ENCODE measurements at regions not wholly inside any gene's neighbourhood (a gene's known extent, or its start where the extent isn't known, plus 50 kb on each side); places are given as distances from the start of the nearest gene placed in this dataset.

DNA sequence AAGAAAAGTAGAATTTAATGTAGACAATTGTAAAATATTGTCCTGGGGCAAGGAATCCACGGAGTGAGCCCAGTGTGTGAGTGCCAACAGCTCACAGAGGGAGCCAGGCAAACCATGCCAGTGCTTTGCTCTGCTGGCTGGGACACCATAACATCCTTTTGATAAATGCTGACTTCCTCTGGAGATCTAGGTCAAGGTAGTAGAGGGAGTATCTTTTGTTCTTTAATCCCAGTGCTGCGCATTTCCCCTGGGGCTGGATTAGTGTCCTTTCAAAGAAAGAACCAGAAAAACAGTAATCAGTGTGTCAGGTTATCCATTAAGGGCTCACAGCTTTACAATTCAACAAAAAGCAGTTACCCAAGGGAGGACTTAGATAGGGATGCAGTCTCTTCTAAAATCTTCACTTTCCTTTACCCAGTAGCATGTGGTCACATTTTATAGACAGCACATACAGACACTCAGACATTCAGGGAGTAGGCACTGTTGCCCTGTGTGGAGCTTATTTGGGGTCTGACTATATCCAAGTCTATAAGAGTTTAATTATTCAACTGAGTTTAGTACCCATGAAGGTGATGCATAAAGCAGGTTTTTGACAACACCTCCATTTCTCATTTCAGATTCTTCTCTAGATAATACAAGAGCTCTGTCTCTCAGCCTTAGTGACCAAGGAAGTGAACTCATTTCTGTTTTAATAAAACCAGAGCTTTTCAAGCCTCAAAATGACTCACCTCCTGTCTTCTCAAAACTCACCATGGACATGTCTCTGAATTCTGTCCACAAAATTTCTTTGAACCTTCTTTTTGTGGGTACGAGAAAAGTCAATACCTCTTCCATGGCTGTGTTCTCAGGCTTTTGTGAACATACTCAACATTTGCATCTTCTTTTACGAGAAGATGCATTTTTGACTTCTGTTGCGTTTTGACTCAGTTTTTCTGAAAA, 215.3 kb downstream of the BRINP2 start:
- FAIRE-seq (no peak), DNase-seq (no peak)
- Histone ChIP-seq H3K27me3 (ENCODE audit: control insufficient read depth in 3 of 3, insufficient read depth in 3 of 3, low read length in 3 of 3) (no peaks in the 10 kb centered on the region), H3K4me1 (ENCODE audit: control insufficient read depth in 3 of 3, insufficient read depth in 2 of 3, low read depth in 1 of 3, low read length in 2 of 3) (no peaks in the 10 kb centered on the region), H3K36me3 (ENCODE audit: control insufficient read depth in 3 of 3, insufficient read depth in 2 of 3, low read depth in 1 of 3, low read length in 3 of 3) (no peaks in the 10 kb centered on the region), H3K4me3 (ENCODE audit: low read depth in 1 of 3, low read length in 3 of 3) (no peak overlapping the region), H3K9me3 (ENCODE audit: control insufficient read depth in 2 of 2, insufficient read depth in 1 of 2, low read depth in 1 of 2, low read length in 1 of 2) (no peaks in the 10 kb centered on the region), H3K27ac (ENCODE audit: low read depth in 1 of 3, low read length in 2 of 3) (no peak overlapping the region)
- WGBS, 3 donors, result 61 to 71% (median 62%) methylated on average over 5 of the region's 5 CpGs

DNA sequence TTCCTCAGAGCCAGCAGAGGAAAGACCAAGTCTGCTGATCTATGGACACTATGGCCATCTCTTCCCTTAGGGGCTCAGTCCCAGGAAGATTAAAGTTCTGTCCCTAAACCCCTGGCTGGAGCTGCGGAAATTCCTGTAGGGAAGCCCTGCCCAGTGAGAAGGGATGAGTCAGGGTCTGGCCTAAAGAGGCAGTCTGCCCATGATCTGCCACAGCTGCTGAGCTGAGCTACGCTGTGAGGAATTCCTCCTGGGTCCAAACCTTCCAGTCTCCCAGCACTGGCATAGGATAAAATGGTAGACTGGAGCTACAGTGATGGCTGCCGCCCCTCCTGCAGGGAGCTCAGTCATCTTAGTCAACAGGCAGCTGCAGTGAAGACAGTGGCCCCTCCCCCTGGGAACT, 213.7 kb downstream of the BRINP2 start:
- Histone ChIP-seq H3K9me3 (ENCODE audit: control insufficient read depth in 2 of 2, insufficient read depth in 1 of 2, low read depth in 1 of 2, low read length in 1 of 2) (no peaks in the 10 kb centered on the region), H3K27ac (ENCODE audit: low read depth in 1 of 3, low read length in 2 of 3) (no peak overlapping the region), H3K27me3 (ENCODE audit: control insufficient read depth in 3 of 3, insufficient read depth in 3 of 3, low read length in 3 of 3) (no peaks in the 10 kb centered on the region), H3K4me1 (ENCODE audit: control insufficient read depth in 3 of 3, insufficient read depth in 2 of 3, low read depth in 1 of 3, low read length in 2 of 3) (no peaks in the 10 kb centered on the region), H3K36me3 (ENCODE audit: control insufficient read depth in 3 of 3, insufficient read depth in 2 of 3, low read depth in 1 of 3, low read length in 3 of 3) (no peaks in the 10 kb centered on the region), H3K4me3 (ENCODE audit: low read depth in 1 of 3, low read length in 3 of 3) (no peak overlapping the region)
- FAIRE-seq (no peak), DNase-seq (no peak)
- WGBS, 3 donors, result 57 to 76% (median 76%) methylated on average over 3 of the region's 3 CpGs

- DNase-seq (no peak), FAIRE-seq (no peak)
- WGBS, 3 donors, result 60 to 94% (median 93%) methylated on average over 1 of the region's 1 CpG
- Histone ChIP-seq H3K27ac (ENCODE audit: low read depth in 1 of 3, low read length in 2 of 3) (no peak overlapping the region), H3K36me3 (ENCODE audit: control insufficient read depth in 3 of 3, insufficient read depth in 2 of 3, low read depth in 1 of 3, low read length in 3 of 3) (no peaks in the 10 kb centered on the region), H3K4me3 (ENCODE audit: low read depth in 1 of 3, low read length in 3 of 3) (no peak overlapping the region), H3K4me1 (ENCODE audit: control insufficient read depth in 3 of 3, insufficient read depth in 2 of 3, low read depth in 1 of 3, low read length in 2 of 3) (no peaks in the 10 kb centered on the region), H3K27me3 (ENCODE audit: control insufficient read depth in 3 of 3, insufficient read depth in 3 of 3, low read length in 3 of 3) (no peaks in the 10 kb centered on the region), H3K9me3 (ENCODE audit: control insufficient read depth in 2 of 2, insufficient read depth in 1 of 2, low read depth in 1 of 2, low read length in 1 of 2) (no peaks in the 10 kb centered on the region)
These were observed 213.0 kb downstream of the BRINP2 start for GRCh38 chr1:177383715-177384114.

GRCh38 chr1:177377866-177378265, 207.1 kb downstream of the BRINP2 start:
- Histone ChIP-seq H3K4me3 (ENCODE audit: low read depth in 1 of 3, low read length in 3 of 3) (no peak overlapping the region), H3K27ac (ENCODE audit: low read depth in 1 of 3, low read length in 2 of 3) (no peak overlapping the region), H3K36me3 (ENCODE audit: control insufficient read depth in 3 of 3, insufficient read depth in 2 of 3, low read depth in 1 of 3, low read length in 3 of 3) (no peaks in the 10 kb centered on the region), H3K4me1 (ENCODE audit: control insufficient read depth in 3 of 3, insufficient read depth in 2 of 3, low read depth in 1 of 3, low read length in 2 of 3) (no peaks in the 10 kb centered on the region), H3K27me3 (ENCODE audit: control insufficient read depth in 3 of 3, insufficient read depth in 3 of 3, low read length in 3 of 3) (no peaks in the 10 kb centered on the region), H3K9me3 (ENCODE audit: control insufficient read depth in 2 of 2, insufficient read depth in 1 of 2, low read depth in 1 of 2, low read length in 1 of 2) (no peaks in the 10 kb centered on the region)
- FAIRE-seq (no peak), DNase-seq (no peak)
- WGBS, 3 donors, result 45 to 81% (median 58%) methylated on average over 2 of the region's 2 CpGs

DNA sequence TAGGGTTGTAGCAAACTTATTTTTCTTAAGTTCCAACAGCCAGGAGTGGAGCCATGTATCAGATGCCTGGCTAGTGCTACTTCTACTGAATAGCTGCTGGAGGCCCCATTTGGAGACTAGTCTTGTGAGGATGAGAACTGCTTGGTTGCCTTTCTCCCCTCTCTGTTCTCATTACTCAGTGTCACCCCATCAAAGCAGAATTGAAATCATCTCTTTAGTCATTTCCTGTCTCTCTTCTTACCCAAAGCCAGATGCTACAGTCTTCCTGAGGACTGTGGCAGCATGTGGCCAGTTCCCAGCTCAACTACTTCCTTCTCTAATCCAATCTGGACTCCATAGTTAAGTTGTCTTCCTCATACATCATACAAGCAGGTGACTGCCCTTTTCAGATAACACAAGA, 197.5 kb downstream of the BRINP2 start:
- Histone ChIP-seq H3K9me3 (ENCODE audit: control insufficient read depth in 2 of 2, insufficient read depth in 1 of 2, low read depth in 1 of 2, low read length in 1 of 2) (no peaks in the 10 kb centered on the region), H3K4me3 (ENCODE audit: low read depth in 1 of 3, low read length in 3 of 3) (no peak overlapping the region), H3K27ac (ENCODE audit: low read depth in 1 of 3, low read length in 2 of 3) (no peak overlapping the region), H3K27me3 (ENCODE audit: control insufficient read depth in 3 of 3, insufficient read depth in 3 of 3, low read length in 3 of 3) (no peaks in the 10 kb centered on the region), H3K4me1 (ENCODE audit: control insufficient read depth in 3 of 3, insufficient read depth in 2 of 3, low read depth in 1 of 3, low read length in 2 of 3) (no peaks in the 10 kb centered on the region), H3K36me3 (ENCODE audit: control insufficient read depth in 3 of 3, insufficient read depth in 2 of 3, low read depth in 1 of 3, low read length in 3 of 3) (no peaks in the 10 kb centered on the region)
- no peak for FAIRE-seq
- no peak for DNase-seq

DNA sequence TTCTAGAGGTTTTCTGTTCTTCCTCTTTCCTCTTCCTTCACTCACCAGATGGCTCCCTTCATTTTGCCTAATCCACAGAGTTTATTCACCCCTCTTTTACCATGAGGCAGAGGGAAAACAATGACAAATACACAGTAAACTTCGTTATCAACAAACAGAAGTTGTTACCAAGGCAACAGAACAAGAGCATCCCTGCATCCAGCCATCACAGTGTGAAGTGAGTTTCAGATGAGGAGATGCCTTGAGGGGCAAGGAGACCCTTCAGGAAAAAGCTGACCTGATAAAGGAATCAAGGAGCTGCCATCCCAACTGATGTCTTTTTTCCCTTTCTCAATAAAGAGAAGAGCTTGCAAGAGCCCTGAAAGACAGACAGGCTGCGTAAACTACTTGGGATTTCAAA, 195.3 kb downstream of the BRINP2 start:
- no peaks in the 10 kb centered on the region for H3K27me3 ChIP-seq (ENCODE audit: control insufficient read depth in 3 of 3, insufficient read depth in 3 of 3, low read length in 3 of 3)
- H3K9me3 ChIP-seq (ENCODE audit: control insufficient read depth in 2 of 2, insufficient read depth in 1 of 2, low read depth in 1 of 2, low read length in 1 of 2), result no peaks in the 10 kb centered on the region
- DNase-seq (no peak), FAIRE-seq (no peak)
- WGBS, 3 donors, result 44 to 50% (median 48%) methylated on average over 2 of the region's 2 CpGs
- no peaks in the 10 kb centered on the region for H3K4me1 ChIP-seq (ENCODE audit: control insufficient read depth in 3 of 3, insufficient read depth in 2 of 3, low read depth in 1 of 3, low read length in 2 of 3)
- H3K27ac ChIP-seq (ENCODE audit: low read depth in 1 of 3, low read length in 2 of 3), result no peak overlapping the region
- no peak overlapping the region for H3K4me3 ChIP-seq (ENCODE audit: low read depth in 1 of 3, low read length in 3 of 3)
- H3K36me3 ChIP-seq (ENCODE audit: control insufficient read depth in 3 of 3, insufficient read depth in 2 of 3, low read depth in 1 of 3, low read length in 3 of 3), result no peaks in the 10 kb centered on the region

- H3K27me3 ChIP-seq (ENCODE audit: control insufficient read depth in 3 of 3, insufficient read depth in 3 of 3, low read length in 3 of 3), result no peaks in the 10 kb centered on the region
- 32 to 71% (median 67%) methylated on average over 2 of the region's 2 CpGs for WGBS, 3 donors
- no peaks in the 10 kb centered on the region for H3K4me1 ChIP-seq (ENCODE audit: control insufficient read depth in 3 of 3, insufficient read depth in 2 of 3, low read depth in 1 of 3, low read length in 2 of 3)
- H3K27ac ChIP-seq (ENCODE audit: low read depth in 1 of 3, low read length in 2 of 3), result no peak overlapping the region
- FAIRE-seq, result no peak
- peak in 1 of 2 donors; percentile 8 for DNase-seq
- H3K9me3 ChIP-seq (ENCODE audit: control insufficient read depth in 2 of 2, insufficient read depth in 1 of 2, low read depth in 1 of 2, low read length in 1 of 2), result no peaks in the 10 kb centered on the region
- no peaks in the 10 kb centered on the region for H3K36me3 ChIP-seq (ENCODE audit: control insufficient read depth in 3 of 3, insufficient read depth in 2 of 3, low read depth in 1 of 3, low read length in 3 of 3)
- no peak overlapping the region for H3K4me3 ChIP-seq (ENCODE audit: low read depth in 1 of 3, low read length in 3 of 3)
These were observed 190.0 kb downstream of the BRINP2 start for GRCh38 chr1:177360791-177361190.

GRCh38 chr1:177356674-177357435, 186.1 kb downstream of the BRINP2 start:
- H3K27ac ChIP-seq (ENCODE audit: low read depth in 1 of 3, low read length in 2 of 3), result no peak overlapping the region
- no peaks in the 10 kb centered on the region for H3K9me3 ChIP-seq (ENCODE audit: control insufficient read depth in 2 of 2, insufficient read depth in 1 of 2, low read depth in 1 of 2, low read length in 1 of 2)
- FAIRE-seq (no peak), DNase-seq (no peak)
- 75 to 83% (median 82%) methylated on average over 4 of the region's 4 CpGs for WGBS, 3 donors
- no peak overlapping the region for H3K4me3 ChIP-seq (ENCODE audit: low read depth in 1 of 3, low read length in 3 of 3)
- peaks cover 0 to 4% (median 0%) of the 10 kb centered on the region in 3 donors for H3K27me3 ChIP-seq (ENCODE audit: control insufficient read depth in 3 of 3, insufficient read depth in 3 of 3, low read length in 3 of 3)
- H3K36me3 ChIP-seq (ENCODE audit: control insufficient read depth in 3 of 3, insufficient read depth in 2 of 3, low read depth in 1 of 3, low read length in 3 of 3), result no peaks in the 10 kb centered on the region
- H3K4me1 ChIP-seq (ENCODE audit: control insufficient read depth in 3 of 3, insufficient read depth in 2 of 3, low read depth in 1 of 3, low read length in 2 of 3), result no peaks in the 10 kb centered on the region

Data from small intestine (tissue), 7 donors.